ENCODE measurements at regions not wholly inside any gene's neighbourhood (a gene's known extent, or its start where the extent isn't known, plus 50 kb on each side); places are given as distances from the start of the nearest gene placed in this dataset.

- Histone ChIP-seq H3K36me3 (ENCODE audit: control insufficient read depth, insufficient read depth, low read length) (no peaks in the 10 kb centered on the region), H3K27me3 (replicated peaks; ENCODE audit: control insufficient read depth, insufficient read depth, low read length) (no peaks in the 10 kb centered on the region), H3K4me3 (replicated peaks; ENCODE audit: low read depth, low read length) (no peak overlapping the region)
- no peak for TF ChIP-seq CTCF (IDR thresholded peaks at IDR 0.05; ENCODE audit: insufficient read depth, low read length, poor library complexity, severe bottlenecking)
- DNase-seq (ENCODE audit: extremely low read depth, insufficient read length): no peak
Measured at GRCh38 chr1:234975941-234976860, 152.4 kb downstream of the TOMM20 start.

GRCh38 chr1:234975122-234975940 lies 153.3 kb downstream of the TOMM20 start:
- Histone ChIP-seq H3K36me3 (ENCODE audit: control insufficient read depth, insufficient read depth, low read length) (no peaks in the 10 kb centered on the region), H3K27me3 (replicated peaks; ENCODE audit: control insufficient read depth, insufficient read depth, low read length) (no peaks in the 10 kb centered on the region), H3K4me3 (replicated peaks; ENCODE audit: low read depth, low read length) (no peak overlapping the region)
- DNase-seq (ENCODE audit: extremely low read depth, insufficient read length): no peak
- no peak for TF ChIP-seq CTCF (IDR thresholded peaks at IDR 0.05; ENCODE audit: insufficient read depth, low read length, poor library complexity, severe bottlenecking)

DNA sequence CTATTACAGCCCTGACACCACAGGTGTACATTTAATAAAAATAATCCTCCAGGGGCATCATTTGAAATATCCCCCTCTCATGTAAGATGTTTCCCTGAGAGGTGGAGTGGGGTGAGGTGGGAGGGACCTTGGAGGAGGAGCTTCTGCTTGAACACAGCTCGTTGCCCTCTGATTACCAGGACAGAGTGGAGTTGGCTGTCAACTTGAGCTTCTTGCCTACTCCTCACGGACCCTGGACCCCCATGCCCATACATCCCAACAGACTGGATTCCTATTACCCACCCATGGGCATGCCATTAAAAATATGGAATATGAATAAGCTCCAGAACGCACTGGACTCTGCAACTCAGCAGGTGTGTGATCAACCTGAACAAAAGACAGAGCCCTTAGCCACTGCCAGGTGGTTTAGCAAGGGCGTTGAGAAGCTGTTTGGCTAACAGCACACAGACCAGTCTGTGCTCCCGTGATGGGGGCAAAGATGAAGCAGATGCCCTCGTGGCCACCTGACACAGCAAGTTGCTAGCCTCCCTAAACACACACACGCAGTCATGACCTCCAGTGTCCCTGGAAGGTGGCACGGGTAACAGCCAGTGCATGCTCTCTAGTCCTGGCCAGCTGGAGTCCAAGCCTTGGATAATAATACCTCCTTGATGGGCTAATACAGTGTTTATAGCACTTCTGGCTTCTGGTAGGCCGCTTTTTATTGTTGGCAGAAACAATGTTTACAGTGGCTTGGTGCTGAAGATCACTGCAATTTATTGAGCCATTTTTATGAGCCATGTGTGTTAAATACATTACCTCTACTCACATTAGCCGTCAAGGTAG lies 155.0 kb downstream of the TOMM20 start:
- TF ChIP-seq CTCF (IDR thresholded peaks at IDR 0.05; ENCODE audit: insufficient read depth, low read length, poor library complexity, severe bottlenecking): no peak
- DNase-seq (ENCODE audit: extremely low read depth, insufficient read length): no peak
- no peaks in the 10 kb centered on the region for H3K36me3 ChIP-seq (ENCODE audit: control insufficient read depth, insufficient read depth, low read length)
- H3K4me3 ChIP-seq (replicated peaks; ENCODE audit: low read depth, low read length): no peak overlapping the region
- H3K27me3 ChIP-seq (replicated peaks; ENCODE audit: control insufficient read depth, insufficient read depth, low read length): no peaks in the 10 kb centered on the region

DNA sequence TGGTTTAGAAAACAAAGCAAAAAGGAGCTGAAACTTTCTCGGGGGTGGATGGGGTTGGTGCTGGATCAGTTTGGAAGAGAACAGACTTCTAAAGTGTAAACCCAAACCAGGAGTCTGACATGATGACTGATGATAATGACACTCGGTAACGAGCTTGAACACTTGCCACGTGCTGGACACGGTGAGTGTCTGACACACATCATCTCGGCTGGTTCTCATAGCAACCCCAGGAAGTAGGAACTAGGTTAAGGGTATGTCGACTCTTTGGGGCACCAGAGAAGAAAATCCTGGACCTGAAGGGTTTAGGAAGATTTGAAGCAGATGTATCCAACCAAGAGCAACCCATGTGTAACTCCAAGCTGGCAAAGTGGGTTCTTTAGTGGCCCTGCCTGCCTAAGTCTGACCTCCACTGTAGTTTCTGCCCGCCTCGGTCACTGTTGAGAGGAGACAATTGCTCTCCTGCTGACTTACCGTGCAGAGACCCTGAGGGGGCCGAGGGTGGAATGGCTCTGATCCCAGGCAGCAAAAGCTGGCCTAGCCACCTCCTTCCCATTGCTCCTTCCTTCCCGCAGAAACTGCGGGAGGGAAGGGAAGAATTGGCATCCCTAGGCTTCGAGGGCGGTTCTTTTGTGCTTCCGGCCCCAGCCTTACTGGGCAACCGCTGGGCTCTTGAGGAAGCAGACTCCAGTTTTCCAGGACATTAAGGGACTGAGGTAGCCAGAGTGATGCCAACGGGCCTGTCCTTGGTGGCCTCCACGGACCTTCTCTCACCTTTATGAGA lies 156.0 kb downstream of the TOMM20 start:
- TF ChIP-seq CTCF (IDR thresholded peaks at IDR 0.05; ENCODE audit: insufficient read depth, low read length, poor library complexity, severe bottlenecking): no peak
- no peaks in the 10 kb centered on the region for H3K27me3 ChIP-seq (replicated peaks; ENCODE audit: control insufficient read depth, insufficient read depth, low read length)
- DNase-seq (ENCODE audit: extremely low read depth, insufficient read length): no peak
- no peaks in the 10 kb centered on the region for H3K36me3 ChIP-seq (ENCODE audit: control insufficient read depth, insufficient read depth, low read length)
- H3K4me3 ChIP-seq (replicated peaks; ENCODE audit: low read depth, low read length): no peak overlapping the region

Measured in GM06990 (cell line).